ENCODE measurements at regions not wholly inside any gene's neighbourhood (a gene's known extent, or its start where the extent isn't known, plus 50 kb on each side); places are given as distances from the start of the nearest gene placed in this dataset.

DNA sequence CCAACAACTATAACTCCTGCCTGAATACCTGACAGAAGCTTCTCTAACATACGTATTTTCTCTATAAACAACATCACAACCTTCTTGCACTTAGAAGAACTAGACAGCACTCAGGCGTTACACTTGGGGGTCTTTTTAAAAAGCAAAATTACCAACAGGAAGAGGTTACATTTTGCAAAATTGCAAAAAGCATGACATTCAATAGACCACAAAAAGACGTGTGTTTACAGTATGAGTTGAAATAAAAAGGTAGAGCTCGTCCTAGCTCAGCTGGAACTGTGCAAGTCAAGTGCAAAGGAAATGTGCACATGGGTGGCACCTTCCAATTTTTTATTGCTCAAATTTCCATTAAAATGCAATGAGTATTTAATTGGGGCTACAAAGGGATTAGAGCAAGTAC is 375.2 kb upstream of the HSFY2 start:
- no peak for DNase-seq (ENCODE audit: low read depth in 2 of 2)

DNA sequence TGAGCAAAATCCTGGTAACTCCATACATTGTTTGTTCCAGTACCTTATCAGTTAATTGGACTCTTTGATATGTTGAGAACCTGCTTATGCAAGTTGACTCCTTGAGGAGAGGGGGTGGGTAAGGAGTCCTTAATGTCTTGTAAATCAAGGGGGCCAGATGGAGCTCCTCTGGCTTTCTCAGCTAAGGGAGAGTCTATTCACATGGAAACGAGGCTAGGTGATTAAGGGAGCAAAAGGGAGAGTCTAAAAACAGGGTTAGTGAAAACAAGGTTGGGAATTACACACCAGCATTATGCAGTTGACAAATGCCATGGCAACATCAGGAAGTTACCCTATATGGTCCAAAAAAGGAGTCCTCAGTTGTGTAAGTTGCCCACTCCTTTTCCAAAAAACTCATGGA is 372.8 kb upstream of the HSFY2 start:
- no peak for DNase-seq (ENCODE audit: low read depth in 2 of 2)

DNA sequence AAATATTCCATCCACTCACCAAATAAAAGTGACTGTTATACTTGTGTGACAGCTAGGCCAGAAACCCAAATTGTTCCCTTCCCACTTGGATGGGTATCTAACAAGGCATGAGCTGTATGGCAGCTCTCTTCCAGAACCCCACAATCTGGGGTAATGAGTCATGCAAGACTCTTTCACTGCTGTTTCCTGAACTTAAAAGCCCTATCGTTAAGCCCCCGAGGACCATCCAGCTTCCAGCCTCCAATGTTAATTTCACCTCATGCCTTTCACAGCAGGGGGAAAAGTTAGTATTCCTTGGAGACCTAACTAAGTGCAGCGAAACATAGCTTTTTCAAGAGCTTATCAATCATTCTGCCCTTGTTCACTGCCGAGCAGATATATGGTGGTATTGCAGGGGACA is 368.6 kb upstream of the HSFY2 start:
- no peak for DNase-seq (ENCODE audit: low read depth in 2 of 2)

DNA sequence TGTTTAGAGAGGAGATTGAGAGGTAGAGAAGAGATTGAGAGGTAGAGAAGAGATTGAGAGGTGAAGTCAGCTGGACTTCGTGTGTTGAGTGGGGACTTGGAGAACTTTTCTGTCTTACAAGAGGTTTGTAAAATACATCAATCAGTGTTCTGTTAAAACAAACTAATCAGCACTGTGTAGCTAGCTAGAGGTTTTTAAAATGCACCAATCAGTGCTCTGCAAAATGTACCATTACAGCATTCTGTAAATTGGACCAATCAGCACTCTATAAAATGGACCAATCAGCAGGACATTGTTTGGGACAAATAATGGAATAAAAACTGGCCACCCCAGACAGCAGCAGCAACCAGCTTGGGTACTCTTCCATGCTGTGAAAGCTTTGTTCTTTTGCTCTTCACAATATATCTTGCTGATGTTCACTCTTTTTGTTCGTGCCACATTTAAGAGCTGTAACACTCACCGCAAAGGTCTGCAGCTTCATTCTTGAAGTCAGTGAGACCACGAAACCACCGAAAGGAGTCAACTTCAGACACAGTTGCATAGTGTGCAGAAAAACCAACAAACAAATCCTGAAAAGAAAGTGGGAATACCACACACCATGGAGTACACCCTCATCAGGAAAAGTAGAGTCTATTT is 366.9 kb upstream of the HSFY2 start:
- no peak for DNase-seq (ENCODE audit: low read depth in 2 of 2)

DNA sequence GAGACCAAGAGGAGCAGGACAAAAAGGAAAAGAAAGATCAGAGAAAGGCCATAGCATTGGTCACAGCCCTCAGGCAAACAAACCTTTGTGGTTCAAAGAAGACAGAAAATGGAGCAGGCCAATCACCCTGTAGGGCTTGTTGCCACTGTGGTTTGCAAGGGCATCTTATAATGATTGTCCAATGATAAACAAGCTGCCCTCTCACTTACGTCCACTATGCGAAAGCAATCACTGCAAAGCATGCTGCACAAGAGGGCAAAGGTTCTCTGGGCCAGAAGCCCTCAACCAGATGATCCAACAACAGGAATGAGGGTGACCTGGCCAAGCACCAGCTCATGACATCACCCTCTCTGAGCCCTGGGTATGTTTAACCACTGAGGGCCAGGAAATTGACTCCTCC is 360.9 kb upstream of the HSFY2 start:
- DNase-seq (ENCODE audit: low read depth in 2 of 2), result no peak

DNA sequence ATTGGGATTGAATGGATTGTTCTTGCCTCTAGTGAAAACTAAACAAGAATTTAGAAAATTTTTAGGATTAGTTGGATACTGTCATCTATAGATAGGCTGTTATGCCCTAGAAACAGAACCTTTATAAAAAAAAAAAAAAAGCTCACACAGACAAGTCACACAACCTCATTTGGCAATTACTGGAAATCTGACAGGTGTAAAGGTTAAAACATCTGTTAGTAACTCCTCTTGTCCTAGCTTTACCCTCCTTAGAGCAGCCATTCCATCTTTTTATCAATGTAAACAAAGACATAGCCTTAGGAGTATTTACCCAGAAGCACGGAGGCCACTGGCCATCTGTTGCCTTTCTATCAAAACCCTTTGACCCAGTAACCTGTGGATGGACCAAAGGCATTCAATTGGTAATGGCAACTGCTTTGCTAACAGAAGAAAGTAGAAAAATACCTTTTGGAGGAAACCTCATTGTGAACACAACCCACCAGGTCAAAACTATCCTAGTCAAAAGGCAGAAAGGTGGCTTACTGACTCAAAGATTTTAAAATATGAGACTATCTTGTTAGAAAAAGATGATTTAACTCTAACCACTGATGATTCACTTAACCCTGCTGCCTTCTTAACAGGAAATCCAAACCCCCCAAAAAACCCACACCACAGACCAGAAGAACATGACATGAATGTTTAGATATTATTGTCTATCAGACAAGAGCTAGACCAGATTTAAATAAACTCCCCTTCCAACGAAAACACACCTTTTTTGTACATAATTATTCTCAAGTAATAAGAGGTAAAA is 357.2 kb upstream of the HSFY2 start:
- DNase-seq (ENCODE audit: low read depth in 2 of 2), result peak in 1 of 2 experiments; percentile 2

DNA sequence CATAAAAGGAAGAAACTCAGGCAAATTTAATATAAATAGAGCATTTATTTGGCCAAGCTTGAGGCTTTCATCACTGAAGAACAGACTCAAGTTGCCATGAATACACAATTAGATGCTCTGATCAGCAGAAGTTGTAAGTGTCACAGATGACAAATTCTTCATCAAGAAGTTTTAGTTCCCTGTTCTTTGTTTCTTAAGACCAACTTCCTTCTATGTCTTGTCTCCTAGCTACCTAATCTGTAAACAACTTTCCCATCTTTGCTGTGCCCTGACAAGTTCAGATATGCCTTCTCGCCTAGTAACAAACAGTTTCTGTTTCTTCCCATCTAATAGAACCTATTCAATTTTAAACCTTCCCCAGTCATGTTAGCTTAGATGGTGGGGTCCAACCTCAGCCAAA is 353.4 kb upstream of the HSFY2 start:
- DNase-seq (ENCODE audit: low read depth in 2 of 2), result no peak

DNA sequence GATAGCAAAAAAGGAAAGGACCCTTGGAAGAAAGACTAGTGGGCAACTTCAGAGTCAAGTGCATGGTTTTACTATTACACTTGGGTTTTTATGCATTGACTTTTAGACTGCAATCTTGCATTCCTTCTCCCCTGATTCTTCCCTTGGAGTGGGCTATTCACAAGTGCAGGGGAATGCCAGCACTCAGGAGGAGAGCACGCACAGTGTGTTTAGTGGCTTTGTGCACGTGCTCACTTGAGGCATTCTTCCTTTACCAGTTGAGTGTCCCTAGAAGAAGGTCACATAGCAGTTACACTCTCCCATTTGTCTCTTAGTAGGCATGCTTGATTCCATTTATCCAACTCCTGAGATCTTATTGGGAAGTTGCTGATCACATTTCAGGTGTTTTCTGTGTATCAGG is 351.1 kb upstream of the HSFY2 start:
- DNase-seq (ENCODE audit: low read depth in 2 of 2), result no peak

DNA sequence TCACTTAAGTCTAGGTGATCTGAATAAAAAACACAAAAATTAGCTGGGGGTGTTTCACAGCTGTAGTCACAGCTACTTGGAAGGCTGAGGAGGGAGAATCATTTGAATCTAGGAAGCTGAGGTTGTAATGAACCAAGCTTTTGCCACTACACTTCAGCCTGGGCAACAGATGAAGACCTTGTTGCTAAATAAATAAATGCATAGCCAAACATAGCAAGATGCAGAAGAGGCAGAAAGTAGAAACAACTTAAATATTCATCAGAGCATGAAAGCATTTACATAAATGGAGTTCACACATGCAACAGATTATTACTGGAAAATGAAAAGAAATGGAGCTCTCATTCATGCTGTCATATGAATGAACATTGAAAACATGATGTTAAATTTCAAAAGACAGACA is 348.9 kb upstream of the HSFY2 start:
- no peak for DNase-seq (ENCODE audit: low read depth in 2 of 2)

DNA sequence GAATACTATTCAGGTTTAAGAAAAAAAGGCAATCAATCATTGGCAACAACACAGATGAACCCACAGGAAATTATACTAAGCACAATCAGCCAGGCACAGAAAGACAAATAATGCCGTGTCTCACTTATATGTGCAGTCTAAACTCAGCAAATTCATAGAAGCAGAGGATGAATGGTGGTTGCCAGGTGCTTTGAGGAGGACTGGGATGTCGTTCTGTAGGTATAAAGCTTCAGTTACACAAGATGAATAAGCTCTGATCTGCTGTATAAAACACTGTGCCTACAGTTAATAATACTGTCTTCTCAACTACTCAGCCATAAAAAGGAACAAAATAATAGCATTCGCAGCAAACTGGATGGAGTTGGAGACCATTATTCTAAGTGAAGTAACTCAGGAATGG is 324.8 kb upstream of the HSFY2 start:
- DNase-seq (ENCODE audit: low read depth in 2 of 2), result no peak

DNA sequence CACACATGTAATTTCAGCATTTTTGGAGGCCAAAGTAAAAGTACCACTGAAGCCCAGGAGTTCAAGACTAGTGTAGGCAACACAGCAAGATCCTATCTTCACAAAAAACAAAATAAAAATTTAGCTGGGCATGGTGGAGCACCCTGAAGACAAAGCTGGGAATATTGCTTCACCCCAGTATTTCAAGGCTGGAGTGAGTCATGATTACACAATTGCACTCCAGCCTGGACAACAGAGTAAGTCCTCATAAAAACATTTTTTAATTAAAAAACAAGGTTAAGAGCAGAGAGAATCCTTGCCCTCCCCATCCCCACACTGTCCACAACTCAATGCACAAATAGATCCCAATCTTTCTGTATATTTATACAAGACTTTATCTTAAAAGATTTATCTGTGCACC is 321.9 kb upstream of the HSFY2 start:
- DNase-seq (ENCODE audit: low read depth in 2 of 2), result no peak

DNA sequence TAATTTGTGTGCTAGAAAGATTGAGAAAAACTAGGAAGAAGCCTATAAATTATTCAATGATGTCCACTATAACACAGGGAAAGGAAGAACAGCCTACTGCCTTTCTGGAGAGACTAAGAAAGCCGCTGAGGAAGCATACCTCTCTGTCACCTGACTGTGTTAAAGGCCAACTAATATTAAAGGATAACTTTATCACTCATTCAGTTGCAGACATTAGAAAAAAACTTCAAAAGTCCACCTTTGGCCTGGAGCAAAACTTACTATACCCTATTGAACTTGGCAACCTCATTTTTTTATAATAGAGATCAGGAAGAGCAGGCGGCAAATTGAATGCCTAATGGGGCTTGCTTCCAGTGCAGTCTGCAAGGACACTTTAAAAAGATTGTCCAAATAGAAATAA is 309.5 kb upstream of the HSFY2 start:
- DNase-seq (ENCODE audit: low read depth in 2 of 2), result no peak

DNA sequence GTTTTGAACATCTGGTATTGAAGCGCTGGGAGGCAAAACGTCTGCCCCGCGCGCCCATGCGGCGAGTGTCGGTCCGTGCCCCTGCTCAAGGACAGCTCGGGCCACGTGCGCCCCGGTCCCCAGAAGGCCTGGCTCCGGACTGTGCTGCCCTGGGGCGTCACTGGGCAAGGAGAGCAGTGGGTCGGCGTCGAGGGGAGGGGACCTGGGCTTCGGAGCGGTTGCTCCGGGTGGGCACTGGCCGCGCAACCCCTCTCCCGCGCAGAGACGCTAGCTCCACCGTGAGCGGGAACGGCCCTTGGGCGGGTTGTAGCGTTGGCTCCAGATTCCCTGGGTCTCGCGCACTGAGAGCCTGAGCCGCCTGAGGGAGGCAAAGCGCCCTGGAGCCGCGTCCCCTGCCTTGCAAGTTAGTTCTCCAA is 304.2 kb upstream of the HSFY2 start:
- DNase-seq (ENCODE audit: low read depth in 2 of 2), result no peak

DNA sequence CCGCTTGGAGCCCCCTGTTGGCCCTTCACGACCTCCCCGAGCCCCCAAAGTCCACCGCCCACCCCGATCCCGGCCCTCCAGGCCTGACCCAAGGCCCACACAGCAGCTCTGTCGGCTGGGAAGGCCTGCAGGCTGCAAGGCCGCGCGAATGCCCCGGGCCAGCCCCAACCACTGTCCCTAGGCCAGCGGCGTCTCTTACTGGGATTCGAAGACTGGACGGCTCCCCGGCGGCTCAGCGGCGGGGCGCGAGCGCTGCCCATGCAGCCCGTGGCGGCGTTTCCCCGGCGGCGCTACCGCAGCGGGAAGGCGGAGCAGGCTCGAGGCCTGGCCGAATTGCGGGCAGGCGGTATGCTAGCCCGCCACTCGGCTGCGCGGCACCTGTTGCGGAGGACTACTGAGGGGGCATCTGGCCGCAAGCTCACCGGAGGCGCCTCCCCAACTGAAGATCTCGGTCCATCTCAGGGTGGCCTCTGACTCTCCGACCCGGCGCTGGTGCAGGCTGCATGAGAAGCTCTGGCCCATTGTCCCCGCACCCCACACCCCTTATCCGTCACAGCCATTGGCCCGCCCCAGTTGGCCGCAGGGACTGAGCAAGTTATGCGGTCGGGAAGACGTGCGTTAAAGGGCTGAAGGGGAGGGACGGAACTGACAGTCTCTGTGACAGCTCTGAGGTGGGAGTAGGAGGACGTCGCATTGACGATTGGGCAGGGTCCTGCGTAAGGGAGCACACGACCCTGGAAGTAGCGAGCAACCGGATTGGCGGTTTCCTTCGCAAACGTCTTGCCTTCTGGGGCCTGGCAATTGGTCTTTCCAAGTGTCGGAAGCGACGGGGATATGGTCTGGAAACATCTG is 303.5 kb upstream of the HSFY2 start:
- peak in 1 of 2 experiments; percentile 11 for DNase-seq (ENCODE audit: low read depth in 2 of 2)

DNA sequence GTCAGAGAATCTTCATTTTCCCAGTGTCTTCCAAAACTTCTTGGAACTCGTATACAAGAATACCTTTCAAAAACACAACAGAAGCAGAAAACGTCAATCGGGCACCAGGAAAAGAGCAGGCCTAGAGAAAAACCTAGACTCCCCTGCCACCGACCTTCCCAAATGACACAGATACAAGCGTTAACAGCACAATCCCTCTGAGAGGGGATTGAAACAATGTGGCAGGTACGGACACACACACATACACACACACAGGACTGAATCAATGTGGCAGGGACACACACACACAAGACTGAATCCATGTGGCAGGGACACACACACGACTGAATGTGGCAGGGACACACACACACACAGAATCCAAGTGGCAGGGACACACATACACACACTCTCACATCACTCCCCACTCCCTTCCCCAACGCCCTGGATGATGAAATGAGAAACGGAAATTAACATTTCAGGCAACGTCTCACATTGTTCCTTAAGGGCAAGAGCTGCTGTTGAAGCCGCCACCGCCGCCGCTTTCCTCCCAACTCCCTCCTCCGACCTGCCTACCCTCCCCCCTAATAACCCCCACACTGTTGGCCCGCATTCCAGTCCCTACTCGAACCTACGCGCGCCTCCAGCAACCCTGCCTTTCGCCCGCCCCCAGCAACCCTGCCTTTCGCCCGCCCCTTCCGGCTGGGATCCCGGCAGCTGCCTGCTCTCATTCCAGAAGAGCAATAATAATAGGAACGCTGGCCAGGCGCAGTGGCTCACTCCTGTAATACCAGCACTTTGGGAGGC is 302.1 kb upstream of the HSFY2 start:
- peak in 1 of 2 experiments; percentile 44 for DNase-seq (ENCODE audit: low read depth in 2 of 2)

DNA sequence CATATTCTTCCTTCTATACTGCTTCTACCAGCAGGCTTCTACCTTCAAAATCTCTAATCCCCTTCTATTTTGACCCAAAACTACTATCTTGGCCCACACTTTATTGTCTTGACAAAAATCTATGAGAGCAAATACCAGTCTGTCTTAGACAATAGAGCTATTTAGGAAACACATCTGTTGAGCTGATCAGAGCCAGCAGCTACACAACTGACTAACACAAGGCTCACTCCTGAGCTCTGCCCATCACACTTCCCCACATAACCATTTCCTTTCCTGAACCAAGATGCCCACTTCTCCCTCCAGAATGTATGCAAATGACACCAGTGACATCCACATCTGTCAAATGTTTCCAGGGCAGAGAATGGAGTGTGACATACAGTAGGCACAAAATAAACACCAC is 293.9 kb upstream of the HSFY2 start:
- no peak for DNase-seq (ENCODE audit: low read depth in 2 of 2)

DNA sequence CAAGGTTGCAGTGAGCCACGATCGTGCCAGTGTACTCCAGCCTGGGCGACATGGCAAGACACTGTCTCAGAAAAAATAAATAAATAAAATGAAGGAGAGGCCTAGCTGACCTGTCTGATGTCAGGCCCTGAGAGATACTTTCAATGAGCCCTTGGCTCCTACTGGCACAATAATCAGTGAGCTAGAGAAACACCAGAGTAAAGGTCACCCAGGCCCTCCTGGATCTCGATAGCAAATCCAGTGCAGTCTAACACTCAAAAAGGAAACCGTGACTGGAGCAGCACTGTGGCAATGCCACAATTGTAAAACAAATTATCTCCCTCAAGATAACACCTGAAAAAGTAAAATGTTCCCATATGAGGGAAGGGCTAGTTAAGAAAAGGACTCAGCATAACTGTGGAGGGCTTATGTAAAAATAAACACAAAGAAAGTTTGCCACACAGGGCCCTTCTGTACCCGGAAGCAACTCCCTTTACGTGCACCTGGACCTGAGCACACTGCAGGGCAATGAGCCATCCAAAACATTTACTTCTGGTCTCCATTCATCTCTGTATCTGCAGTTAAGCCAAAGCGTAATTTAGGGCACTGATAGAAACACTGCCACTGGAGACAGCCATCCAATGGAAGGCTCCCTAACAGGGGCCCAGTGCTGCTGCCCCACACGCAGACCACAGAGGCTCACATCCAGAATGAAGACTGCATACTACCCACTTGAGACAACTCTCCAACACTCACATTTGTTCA is 293.1 kb upstream of the HSFY2 start:
- no peak for DNase-seq (ENCODE audit: low read depth in 2 of 2)

DNA sequence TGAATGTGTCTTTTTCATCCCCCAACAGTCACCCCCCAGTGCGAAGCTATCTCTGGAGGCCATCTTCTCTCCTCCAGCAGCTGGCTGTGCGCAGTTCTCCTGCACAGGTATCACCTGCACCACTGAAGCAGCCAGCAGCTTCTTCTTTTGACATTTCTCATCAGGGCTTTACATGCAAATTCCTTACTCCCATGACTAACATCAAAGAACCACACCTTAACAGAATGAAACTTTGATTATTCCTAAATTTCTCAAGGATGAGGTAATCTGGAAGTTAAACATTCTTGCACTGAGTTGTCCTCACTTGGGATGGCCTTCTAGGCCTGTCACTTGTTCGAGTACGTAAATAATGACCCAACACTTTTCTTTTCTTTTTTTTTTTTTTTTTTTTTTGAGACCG is 291.6 kb upstream of the HSFY2 start:
- no peak for DNase-seq (ENCODE audit: low read depth in 2 of 2)

DNA sequence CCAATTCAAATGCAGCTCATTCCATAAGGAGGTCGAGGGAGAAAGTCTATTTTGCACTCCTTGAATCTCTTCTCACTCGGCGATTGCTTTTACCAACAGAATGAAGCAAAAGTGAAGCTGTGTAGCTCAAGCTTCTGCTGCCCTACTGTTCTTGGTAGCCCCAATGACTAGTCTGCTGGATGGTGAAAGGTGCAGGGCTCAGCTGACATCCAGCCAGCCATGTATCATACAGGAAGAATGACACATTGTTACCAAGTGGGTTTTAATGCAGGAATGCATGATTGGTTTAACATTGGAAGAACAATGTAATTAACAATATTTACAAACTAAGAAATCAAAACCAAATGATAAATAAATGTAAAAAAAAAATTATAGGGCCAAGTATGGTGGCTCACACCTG is 286.2 kb upstream of the HSFY2 start:
- DNase-seq (ENCODE audit: low read depth in 2 of 2), result no peak

DNA sequence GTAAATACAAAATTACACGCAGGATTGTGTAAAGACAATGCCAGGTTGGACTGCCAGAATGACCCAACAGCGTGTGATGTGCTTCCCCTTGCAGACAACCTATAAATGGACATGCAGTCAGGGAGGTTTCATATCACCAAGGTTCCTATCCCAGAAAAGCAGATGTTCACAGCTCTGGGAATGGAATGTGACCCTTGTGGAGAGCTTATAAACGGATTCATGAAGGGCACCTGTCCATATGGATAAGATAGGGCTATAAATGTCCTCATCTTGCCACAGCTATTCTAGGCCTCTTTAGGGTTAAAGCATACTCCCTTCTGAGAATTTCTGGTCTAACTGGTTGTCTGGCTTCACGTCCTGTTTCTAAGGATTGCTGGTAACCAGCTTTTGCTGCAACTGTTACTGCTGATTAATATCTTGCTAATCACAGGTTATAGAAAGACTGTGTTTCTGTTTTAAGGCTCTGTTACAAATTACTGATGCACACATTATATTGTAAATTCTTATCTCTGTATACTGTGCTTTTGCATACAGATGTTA is 285.4 kb upstream of the HSFY2 start:
- no peak for DNase-seq (ENCODE audit: low read depth in 2 of 2)

DNA sequence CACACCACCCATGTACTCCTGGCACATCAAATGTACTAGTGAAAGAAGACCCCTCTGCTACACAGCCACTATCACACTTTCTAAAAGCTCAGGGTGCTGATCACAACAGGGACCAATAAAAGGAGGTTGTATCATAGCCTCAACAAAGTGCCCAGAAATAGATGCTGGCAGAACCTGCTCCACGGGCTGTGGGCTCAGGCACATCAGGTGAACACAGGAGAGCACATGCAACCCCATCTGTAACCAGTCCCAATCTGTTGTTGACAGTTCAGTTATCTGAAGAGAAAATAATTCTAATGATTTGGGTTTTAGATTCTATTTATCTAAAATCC is 282.6 kb upstream of the HSFY2 start:
- no peak for DNase-seq (ENCODE audit: low read depth in 2 of 2)

All from stimulated activated CD4-positive, alpha-beta T cell treated with anti-CD3 and anti-CD28 coated beads, Interleukin-12 subunit alpha, Interleukin-12 subunit beta, amount 100 ng/mL, for 24 hours (primary cell).